H54 (cell line): ENCODE measurements at regions not wholly inside any gene's neighbourhood (a gene's known extent, or its start where the extent isn't known, plus 50 kb on each side); places are given as distances from the start of the nearest gene placed in this dataset.
"Not testable (repeated sequence)": the region's sequence is repeated elsewhere in the genome, so short reads cannot be mapped to it uniquely, and the experiment has no call there.

Source experiments
- DNase-seq: peaks from one replicate; pipeline ENCODE4 v3.0.0; 2011; ENCODE audit warnings: low spot score, mixed read lengths; ENCODE audit not compliant: insufficient read length
- FAIRE-seq: peaks from 3 replicates; lab custom pipeline; 2011; peaks lifted over from hg19 to GRCh38; lab: Jason Lieb, UNC
- POLR2A ChIP-seq: IDR thresholded peaks from 2 replicates; pipeline ENCODE4 v1.6.1; 2011; ENCODE audit warnings: low read depth, mild to moderate bottlenecking, low read length

DNA sequence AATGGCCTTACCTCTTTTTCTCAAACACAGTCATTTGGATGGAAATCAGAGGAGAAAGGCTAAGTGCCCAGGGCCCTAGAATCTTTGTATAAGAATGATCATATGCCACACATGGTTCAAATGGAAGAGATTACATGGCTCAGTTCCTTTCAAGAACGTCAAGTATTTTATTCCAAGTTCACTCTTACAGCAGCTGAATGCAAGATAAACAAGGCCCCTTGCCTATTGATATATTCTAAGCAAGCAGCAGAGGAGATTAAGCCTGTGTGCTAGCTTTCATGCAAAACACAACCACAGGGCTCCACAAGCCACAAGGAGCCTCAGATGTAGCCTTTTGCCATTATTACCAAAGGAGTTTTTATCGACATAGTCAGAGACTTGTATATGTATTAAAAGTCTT lies 55.3 kb upstream of the SLCO6A1 start:
- TF ChIP-seq POLR2A = no peak
- FAIRE-seq (no peak), DNase-seq (no peak)

DNA sequence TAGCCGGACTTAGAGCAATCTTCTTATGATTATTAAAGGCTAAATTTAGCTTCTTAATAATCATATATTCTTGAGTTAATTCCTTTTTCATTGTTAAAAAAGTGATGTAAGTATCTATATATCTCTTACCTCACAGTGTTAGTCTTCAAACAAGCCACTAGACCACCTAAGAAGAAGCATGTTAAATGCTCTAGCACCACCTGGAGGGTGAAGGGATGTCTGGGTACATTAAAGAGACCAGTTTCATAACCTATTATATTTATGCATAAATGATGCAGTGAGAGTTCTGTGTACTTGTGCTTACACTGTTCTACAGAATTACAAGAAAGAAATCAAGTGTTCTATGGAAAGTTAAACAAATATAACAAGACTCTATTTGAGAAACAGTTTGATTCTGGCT lies 55.9 kb upstream of the SLCO6A1 start:
- TF ChIP-seq POLR2A = no peak
- DNase-seq (no peak), FAIRE-seq (no peak)

DNA sequence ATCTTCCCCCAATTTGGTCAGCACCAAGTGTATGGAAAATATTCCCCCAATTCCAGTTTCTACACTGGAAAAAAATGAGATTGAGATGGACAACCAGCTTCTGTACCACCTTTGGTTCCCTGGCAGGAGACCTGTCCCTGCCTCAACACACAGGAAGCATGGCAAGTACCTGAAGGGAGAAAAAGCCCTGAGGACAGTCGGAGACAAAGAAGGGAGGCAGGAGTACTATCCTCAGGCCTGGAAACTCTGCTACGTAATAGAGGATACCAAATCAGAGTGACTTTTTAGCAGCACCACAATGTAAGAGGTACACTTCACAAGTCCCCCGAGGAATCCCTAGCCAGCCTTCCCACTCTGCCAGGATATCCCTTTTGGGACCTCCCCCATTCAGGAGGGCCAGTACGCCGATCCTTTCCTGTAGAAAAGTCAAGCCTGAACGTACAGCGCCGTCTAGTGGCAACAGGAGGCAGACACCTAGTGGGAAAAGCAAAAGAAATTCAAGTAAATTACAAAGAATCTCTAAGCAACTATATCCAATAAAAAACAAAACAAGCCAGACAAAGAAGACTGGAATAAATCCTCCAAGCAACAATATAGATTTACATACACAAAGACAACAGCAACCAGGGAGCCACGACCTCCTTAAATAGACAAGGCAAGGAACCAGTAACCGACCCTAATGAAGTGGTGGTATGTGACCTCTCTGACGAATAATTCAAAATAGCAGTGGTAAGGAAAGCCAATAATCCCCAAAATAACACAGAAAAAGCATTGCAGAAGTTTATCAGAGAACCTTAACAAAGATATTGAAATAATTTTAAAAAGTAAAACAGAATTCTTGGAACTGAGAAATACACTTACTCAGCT lies 63.3 kb upstream of the SLCO6A1 start:
- no peak for TF ChIP-seq POLR2A
- DNase-seq (no peak), FAIRE-seq (peak; percentile 50)

DNA sequence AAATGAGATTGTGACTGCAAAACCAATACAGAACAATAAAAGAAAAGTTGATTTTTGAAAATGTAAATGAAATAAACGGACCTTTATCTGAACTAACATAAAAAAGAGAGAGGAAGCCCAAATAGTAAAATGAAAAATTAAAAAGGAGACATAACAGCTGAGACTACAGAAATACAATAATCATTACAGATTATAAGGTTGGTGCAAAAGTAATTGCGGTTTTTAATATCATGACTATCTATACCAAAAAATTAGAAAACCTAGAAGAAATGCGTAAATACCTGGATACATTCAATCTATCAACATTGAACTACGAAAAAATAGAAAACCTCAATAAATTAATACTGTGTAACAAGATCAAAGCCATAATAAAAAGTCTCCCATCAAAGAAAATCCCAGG lies 71.9 kb upstream of the SLCO6A1 start:
- FAIRE-seq (no peak), DNase-seq (no peak)
- TF ChIP-seq POLR2A = no peak

DNA sequence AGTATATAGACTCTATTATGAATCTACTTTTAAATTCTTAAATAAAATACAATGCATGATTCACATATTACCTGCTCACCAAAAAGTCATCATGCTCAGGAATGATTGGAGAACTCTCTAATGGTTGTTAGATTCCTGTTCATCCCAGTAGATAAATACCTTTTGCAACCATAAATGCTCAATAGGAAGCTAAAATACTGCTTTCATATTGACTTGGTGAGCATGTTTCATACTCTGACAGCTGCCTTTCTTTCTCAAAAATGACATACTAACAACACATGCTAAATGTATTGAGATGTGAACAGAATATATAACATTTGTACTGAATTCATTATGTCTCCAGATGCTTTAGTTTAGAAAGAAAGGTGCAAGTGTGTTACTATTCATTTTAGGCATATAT lies 79.6 kb upstream of the SLCO6A1 start:
- DNase-seq (no peak), FAIRE-seq (no peak)
- TF ChIP-seq POLR2A = no peak

DNA sequence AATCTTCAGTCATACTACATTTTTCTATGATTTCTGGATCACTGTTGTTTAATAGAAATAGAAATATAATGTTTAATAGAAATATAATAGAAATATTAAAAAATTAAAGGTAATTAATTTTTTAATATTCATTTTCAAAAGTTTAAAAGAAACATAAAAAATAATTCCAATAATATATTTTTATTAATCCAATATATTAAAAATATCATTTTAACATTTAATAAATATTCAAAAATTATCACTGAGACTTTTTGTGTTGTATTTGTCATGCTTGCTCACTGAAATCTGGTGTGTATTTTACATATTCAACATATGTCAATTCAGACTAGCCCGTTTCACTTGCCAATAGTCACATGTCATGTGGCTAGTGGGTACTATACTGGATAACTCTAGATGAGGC lies 80.6 kb upstream of the SLCO6A1 start:
- TF ChIP-seq POLR2A = no peak
- FAIRE-seq (no peak), DNase-seq (no peak)

DNA sequence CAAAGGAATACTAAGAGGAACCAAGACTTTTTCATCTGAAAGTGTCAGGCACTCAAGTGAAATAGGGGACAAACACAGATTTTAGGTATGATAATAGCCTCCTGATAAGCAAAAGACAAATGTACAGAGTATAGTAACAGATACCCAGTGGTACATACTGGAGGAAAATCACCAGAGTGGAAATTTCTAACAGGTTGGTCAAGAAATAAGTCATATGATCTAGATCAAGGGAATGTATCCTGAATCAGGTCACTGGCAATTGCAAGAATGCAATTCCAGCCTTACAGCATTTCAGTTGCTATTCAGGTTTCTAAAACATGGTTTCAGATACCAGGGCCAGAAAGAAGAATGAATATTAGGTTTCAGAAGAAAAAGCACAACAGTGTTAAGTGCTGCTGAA lies 82.2 kb upstream of the SLCO6A1 start:
- no peak for DNase-seq
- FAIRE-seq = no peak
- no peak for TF ChIP-seq POLR2A

DNA sequence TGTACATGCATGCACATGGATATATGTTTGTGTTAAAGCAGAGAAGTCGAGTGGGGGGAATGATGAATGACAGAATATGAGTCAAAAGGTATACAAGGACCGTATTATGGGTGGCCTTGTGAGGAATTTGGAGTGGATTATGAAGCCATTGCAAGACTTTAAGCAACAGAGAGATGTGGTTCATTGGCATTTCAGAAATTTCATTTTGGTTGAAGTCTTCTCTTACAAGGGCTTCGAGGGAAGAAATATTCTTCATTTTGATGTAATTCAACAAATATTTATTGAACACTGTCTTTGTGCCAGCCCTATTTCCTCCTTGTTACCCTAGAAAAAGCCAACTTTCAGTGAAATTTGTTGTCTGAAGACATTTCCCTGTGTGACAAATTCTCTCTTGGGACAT lies 83.9 kb upstream of the SLCO6A1 start:
- no peak for TF ChIP-seq POLR2A
- FAIRE-seq (peak; percentile 64), DNase-seq (no peak)

DNA sequence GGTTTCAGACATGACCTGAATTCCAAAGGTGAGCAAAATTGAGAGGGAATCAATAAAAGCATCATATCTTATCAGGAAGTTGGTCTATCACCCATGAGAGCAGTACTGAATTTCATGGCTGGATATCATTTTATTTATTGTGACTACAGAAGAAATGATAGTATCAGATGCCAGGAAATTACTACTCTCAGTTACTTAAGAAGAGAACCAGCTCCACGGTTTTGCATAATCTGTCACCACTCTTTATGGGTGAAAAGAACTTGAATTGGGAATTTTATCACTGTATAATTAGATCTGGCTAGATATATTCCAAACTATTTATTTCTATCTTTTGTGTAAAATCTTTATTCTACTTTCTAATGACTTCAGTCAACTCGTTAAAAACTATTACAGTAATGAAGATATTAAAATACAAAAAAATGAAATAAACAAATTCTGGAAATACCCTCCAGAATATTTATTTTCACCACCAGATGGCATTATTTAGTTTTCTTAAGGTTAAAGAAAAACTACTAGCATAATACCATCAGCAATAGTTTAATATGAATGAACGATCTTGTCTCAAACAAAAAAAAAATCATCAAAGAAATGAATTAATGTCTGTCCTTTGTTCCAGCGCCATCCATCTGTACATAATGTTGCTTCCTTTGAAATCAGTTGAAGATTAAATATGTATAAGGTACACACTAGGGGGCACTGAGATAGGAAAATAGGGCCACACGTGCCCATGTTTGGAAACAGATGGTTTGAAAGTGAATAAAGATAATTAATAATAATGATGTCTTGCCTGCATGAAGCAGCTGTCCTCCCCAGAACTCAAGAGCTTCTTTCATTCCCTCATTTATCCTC lies 84.7 kb upstream of the SLCO6A1 start:
- FAIRE-seq (no peak), DNase-seq (no peak)
- TF ChIP-seq POLR2A = no peak

DNA sequence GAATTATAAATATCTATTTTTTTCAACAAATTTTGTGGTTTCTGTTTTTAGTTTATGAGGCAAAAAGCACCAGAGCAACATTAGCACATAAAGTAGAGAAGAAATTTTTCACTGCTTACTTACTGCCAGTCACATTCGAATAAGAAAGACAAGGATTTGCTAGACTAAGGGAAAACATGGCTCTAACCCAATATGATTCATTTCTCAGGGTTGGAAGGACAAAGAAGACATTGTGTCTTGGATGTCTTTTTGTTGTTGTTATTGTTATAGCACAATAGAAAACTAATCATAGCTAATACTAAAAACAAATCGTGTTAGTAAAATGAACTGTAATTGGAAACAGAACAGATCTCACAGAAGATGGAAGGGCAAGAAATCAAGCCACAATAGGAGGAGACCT lies 90.9 kb upstream of the SLCO6A1 start:
- no peak for DNase-seq
- peak; percentile 15 for FAIRE-seq
- TF ChIP-seq POLR2A = no peak

DNA sequence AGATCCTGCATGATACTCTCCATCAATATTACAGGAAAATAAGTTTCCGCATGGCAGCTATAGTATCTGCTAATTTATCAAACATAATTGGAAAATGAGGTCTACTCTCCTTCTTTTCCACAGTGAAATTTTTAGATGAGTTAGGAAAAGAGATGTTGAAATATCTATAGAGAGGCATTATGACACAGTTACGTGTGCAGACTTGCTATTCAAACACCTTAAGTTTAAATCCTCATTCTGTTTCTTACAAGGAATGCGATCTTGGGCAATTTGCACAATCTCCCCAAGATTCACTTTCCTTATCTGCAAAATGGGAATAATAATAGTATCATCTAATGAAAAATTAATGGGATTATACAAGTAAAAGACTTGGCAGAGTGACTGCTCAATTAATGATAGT lies 91.7 kb upstream of the SLCO6A1 start:
- no peak for TF ChIP-seq POLR2A
- no peak for DNase-seq
- no peak for FAIRE-seq

DNA sequence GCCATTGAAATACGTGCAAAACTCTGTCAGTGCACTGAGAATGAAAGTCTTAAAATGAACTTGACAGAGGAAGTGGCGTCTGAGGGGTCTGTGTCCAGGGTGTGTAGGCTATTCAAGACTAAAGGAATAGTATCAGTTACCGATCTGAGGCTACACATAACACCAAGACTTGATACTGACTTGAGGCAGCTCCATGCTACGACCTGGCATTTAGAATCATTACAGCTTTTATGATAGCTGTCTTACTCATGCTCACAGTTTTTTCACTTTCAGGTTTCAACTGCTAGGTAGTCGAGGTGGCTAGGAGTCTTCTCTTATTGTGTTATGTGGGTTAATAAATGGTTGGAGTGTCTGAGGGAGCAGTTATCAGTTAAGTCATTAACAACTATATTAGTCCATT lies 92.8 kb upstream of the SLCO6A1 start:
- DNase-seq = no peak
- FAIRE-seq = no peak
- no peak for TF ChIP-seq POLR2A

DNA sequence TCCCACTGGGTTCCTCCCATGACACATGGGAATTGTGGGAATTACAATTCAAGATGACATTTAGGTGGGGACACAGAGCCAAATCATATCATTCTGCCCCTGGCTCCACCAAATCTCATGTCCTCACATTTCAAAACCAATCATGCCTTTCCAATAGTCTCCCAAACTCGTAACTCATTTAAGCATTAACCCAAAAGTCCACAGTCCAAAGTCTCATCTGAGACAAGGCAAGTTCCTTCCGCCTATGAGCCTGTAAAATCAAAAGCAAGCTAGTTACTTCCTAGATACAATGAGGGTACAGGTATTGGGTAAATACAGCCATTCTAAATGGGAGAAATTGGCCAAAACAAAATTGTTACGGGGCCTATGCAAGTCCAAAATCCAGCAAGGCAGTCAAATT lies 93.8 kb upstream of the SLCO6A1 start:
- FAIRE-seq, DNase-seq: not testable (repeated sequence)

DNA sequence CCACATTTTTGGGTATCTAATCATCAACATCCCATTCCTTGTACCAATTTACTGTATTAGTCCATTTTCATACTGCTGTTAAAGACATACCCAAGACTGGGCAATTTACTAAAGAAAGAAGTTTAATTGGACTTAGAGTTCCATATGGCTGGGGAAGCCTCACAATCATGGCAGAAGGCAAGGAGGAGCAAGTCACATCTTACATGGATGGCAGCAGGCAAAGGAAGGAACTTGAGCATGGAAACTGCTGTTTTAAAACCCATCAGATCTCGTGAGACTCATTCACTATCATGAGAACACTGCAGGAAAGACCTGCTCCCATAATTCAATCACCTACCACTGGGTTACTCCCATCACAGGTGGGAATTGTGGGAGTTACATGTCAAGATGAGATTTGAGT lies 95.4 kb upstream of the SLCO6A1 start:
- no peak for DNase-seq

More for the DNA sequence above, 95.4 kb upstream of the SLCO6A1 start:
- TF ChIP-seq POLR2A = no peak
- no peak for FAIRE-seq
